Natural killer cell treated with Interleukin-12 subunit alpha and Interleukin-12 subunit beta and Interleukin-15 and Interleukin-18, amount 100 ng/mL, for 72 hours (primary cell): ENCODE measurements at regions not wholly inside any gene's neighbourhood (a gene's known extent, or its start where the extent isn't known, plus 50 kb on each side); places are given as distances from the start of the nearest gene placed in this dataset.

Experiments used
- ATAC-seq, 2 donors: fragments of 150-1000 bp; cut with Tn5 transposase in 1 of 2; sonication (Bioruptor Pico), chemical (Tn5 transposase) in 1 of 2; 2 replicates each; pipeline ENCODE4 v1.10.0; 2021
- DNase-seq: peaks from one replicate; pipeline ENCODE4 v3.0.0; 2022; ENCODE audit warnings: low spot score
- H3K27ac Mint-ChIP-seq, 2 donors: 1 replicate in 1 of 2; 2 replicates in 1 of 2; pipeline ENCODE4 v1.8.0; 2022; ENCODE audit warnings: mixed read lengths in 2 of 2, mild to moderate bottlenecking in 1 of 2, moderate library complexity in 1 of 2
- H3K27me3 Mint-ChIP-seq, 2 donors: 1 replicate in 1 of 2; 2 replicates in 1 of 2; pipeline ENCODE4 v1.8.0; 2022; ENCODE audit warnings: mixed read lengths in 2 of 2
- H3K36me3 Mint-ChIP-seq: one replicate; pipeline ENCODE4 v1.8.0; 2022; ENCODE audit warnings: mixed read lengths
- H3K4me1 Mint-ChIP-seq, 2 donors: 1 replicate in 1 of 2; 2 replicates in 1 of 2; pipeline ENCODE4 v1.8.0; 2022; ENCODE audit warnings: low read depth in 2 of 2, mixed read lengths in 2 of 2, mild to moderate bottlenecking in 1 of 2
- H3K4me3 Mint-ChIP-seq: one replicate; pipeline ENCODE4 v1.8.0; 2022; ENCODE audit warnings: mixed read lengths
- H3K9me3 Mint-ChIP-seq: 2 replicates; pipeline ENCODE4 v1.8.0; 2022; ENCODE audit warnings: mixed read lengths

DNA sequence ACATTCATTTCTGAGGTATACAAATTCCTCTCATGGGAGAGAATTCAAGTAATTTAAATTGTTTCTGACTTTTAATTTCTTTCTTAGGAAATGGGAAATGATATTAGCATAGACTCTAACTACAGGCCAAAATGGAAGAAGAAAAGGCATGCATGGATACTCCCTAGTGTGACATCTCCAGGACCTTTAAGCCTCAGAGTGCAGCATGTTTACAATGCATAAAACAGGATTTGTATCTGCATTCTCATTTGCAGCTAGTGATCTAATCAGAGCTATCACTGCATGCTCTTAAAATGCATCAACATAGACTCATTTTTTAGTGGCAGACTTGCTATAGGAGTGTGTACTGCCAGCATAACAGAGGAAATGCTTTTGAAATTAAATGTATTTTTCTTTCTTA lies 224.6 kb upstream of the GOT2 start:
- Mint-ChIP-seq H3K27ac (no peak overlapping the region), H3K4me3 (no peak overlapping the region), H3K4me1 (no peaks in the 10 kb centered on the region), H3K36me3 (no peaks in the 10 kb centered on the region), H3K27me3 (no peaks in the 10 kb centered on the region), H3K9me3 (no peaks in the 10 kb centered on the region)
- ATAC-seq (no peak), DNase-seq (no peak)

DNA sequence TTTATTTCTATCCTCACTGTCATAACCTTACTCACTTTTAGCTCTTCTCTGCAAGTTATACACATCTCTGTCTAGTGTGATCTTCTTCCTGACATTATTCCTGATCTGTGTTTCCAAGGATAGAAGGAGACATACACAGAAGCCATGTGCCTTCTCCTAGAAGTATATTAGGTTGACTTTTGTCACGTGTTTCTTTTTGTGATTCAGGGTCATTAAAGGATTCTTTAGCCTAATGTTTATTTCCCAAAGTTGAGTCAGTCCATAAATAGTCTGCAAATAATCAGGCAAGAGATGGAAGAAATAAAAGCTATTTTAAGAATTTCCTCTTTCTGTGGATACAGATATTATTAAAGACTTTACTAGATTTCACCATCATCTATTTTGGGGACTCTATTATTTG lies 214.1 kb upstream of the GOT2 start:
- H3K27me3 Mint-ChIP-seq, result peaks cover 0 to 2% of the 10 kb centered on the region in 2 donors
- no peaks in the 10 kb centered on the region for H3K36me3 Mint-ChIP-seq
- H3K9me3 Mint-ChIP-seq, result peaks cover 3% of the 10 kb centered on the region
- ATAC-seq (no peak), DNase-seq (no peak)
- no peak overlapping the region for H3K4me3 Mint-ChIP-seq
- H3K27ac Mint-ChIP-seq, result no peak overlapping the region
- H3K4me1 Mint-ChIP-seq, result no peaks in the 10 kb centered on the region

GRCh38 chr16:58940609-58941008 lies 206.5 kb upstream of the GOT2 start:
- DNase-seq, result no peak
- Mint-ChIP-seq H3K4me3 (no peak overlapping the region), H3K36me3 (no peaks in the 10 kb centered on the region), H3K9me3 (no peaks in the 10 kb centered on the region), H3K4me1 (peaks cover 0 to 9% of the 10 kb centered on the region in 2 donors), H3K27ac (no peak overlapping the region), H3K27me3 (no peaks in the 10 kb centered on the region)
- ATAC-seq, result no peak

- H3K4me1 Mint-ChIP-seq, result peaks cover 0 to 13% of the 10 kb centered on the region in 2 donors
- peaks cover 3% of the 10 kb centered on the region for H3K9me3 Mint-ChIP-seq
- no peaks in the 10 kb centered on the region for H3K27me3 Mint-ChIP-seq
- DNase-seq (no peak), ATAC-seq (no peak)
- H3K27ac Mint-ChIP-seq, result no peak overlapping the region
- H3K4me3 Mint-ChIP-seq, result no peak overlapping the region
- no peaks in the 10 kb centered on the region for H3K36me3 Mint-ChIP-seq
Measured at GRCh38 chr16:58938811-58939210, 204.7 kb upstream of the GOT2 start.

DNA sequence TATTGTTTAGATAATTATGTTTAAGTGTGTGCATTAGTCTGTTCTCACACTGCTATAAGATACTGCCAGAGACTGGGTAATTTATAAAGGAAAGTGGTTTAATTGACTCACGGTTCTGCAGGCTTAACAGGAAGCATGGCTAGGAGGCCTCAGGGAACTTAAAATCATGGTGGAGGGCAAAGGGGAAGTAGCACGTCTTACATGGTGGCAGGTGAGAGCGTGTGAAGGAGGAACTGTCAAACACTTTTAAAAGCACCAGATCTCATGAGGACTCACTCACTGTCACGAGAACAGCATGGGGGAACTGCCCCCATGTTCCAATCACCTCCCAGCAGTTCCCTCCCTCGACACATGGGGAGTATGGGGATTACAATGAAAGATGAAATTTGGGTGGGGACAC lies 203.5 kb upstream of the GOT2 start:
- Mint-ChIP-seq H3K27me3 (peaks cover 0 to 5% of the 10 kb centered on the region in 2 donors), H3K4me3 (no peak overlapping the region), H3K27ac (peak overlapping the region in 1 of 2 donors; percentile 41), H3K9me3 (peaks cover 6% of the 10 kb centered on the region), H3K36me3 (no peaks in the 10 kb centered on the region), H3K4me1 (peaks cover 0 to 13% of the 10 kb centered on the region in 2 donors)
- ATAC-seq (no peak), DNase-seq (no peak)

- Mint-ChIP-seq H3K36me3 (no peaks in the 10 kb centered on the region), H3K4me3 (no peak overlapping the region), H3K27me3 (peaks cover 0 to 6% of the 10 kb centered on the region in 2 donors), H3K4me1 (peaks cover 0 to 13% of the 10 kb centered on the region in 2 donors), H3K27ac (no peak overlapping the region), H3K9me3 (peaks cover 6% of the 10 kb centered on the region)
- no peak for ATAC-seq
- no peak for DNase-seq
Measured at GRCh38 chr16:58933186-58933585, 199.1 kb upstream of the GOT2 start.

DNA sequence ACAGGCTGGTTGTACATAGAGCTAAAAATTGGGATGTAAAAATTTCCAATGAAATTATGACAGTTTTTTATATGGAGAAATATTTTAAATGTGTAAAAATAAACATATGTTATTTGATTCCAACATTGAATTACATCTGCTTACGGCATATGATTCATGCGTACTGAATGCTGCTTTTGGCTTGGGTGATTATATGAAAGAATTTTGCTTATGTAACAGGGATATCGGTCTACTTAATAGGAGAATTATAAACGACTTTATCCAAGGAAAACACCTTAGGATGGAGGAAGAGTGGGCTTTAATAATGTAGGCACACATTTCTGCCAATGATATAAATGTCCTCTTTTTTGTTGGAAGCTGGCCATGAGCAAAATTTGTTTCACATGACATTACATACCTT lies 197.3 kb upstream of the GOT2 start:
- DNase-seq (no peak), ATAC-seq (no peak)
- peaks cover 0 to 6% of the 10 kb centered on the region in 2 donors for H3K27me3 Mint-ChIP-seq
- H3K27ac Mint-ChIP-seq, result no peak overlapping the region
- H3K4me1 Mint-ChIP-seq, result peaks cover 0 to 4% of the 10 kb centered on the region in 2 donors
- no peak overlapping the region for H3K4me3 Mint-ChIP-seq
- no peaks in the 10 kb centered on the region for H3K36me3 Mint-ChIP-seq
- H3K9me3 Mint-ChIP-seq, result peaks cover 6% of the 10 kb centered on the region

DNA sequence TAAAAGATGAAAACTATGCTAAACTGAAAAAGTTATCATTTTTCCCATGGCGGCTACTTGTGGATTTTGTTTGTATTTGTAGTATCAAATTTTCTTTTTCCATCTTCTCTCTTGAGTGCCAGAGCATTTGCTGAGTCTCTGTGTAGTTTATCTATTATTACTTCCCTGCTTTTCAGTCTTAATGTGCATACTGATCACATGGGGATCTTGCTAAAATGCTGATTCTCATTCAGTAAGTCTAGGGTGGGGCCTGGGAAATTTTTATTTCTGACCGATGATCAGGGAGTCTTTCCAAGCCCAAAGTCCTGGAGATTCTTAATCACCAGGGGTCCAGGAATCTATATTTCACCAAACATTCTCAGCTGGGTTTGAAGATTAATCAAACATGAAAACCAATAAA lies 189.0 kb upstream of the GOT2 start:
- Mint-ChIP-seq H3K4me3 (no peak overlapping the region), H3K4me1 (no peaks in the 10 kb centered on the region), H3K27me3 (no peaks in the 10 kb centered on the region), H3K36me3 (peaks cover 6% of the 10 kb centered on the region), H3K27ac (no peak overlapping the region), H3K9me3 (peaks cover 3% of the 10 kb centered on the region)
- DNase-seq (no peak), ATAC-seq (no peak)

DNA sequence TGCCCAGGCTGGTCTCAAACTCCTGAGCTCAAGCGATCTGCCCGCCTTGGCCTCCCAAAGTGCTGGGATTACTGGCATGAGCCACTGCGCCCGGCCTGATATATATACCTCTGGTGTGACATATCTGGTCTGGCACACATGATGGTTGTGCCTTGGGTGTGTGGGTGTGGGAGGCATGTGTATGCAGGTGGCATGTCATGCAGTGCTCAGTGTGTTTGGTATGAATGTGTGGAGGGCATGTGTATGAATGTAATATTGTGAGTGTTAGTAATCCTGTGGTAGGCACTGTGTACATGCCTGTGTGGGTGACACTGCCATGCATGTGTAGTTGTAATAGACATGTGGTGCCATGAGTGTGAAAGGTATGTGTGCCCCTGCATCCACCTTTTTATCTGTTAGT lies 179.3 kb upstream of the GOT2 start:
- Mint-ChIP-seq H3K27me3 (no peaks in the 10 kb centered on the region), H3K4me1 (no peaks in the 10 kb centered on the region), H3K4me3 (no peak overlapping the region), H3K36me3 (no peaks in the 10 kb centered on the region), H3K9me3 (peaks cover 11% of the 10 kb centered on the region), H3K27ac (no peak overlapping the region)
- ATAC-seq, result peak in 1 of 2 donors; percentile 59
- no peak for DNase-seq

GRCh38 chr16:58912571-58912970 lies 178.5 kb upstream of the GOT2 start:
- H3K4me3 Mint-ChIP-seq, result no peak overlapping the region
- no peak overlapping the region for H3K27ac Mint-ChIP-seq
- no peak for ATAC-seq
- peaks cover 9% of the 10 kb centered on the region for H3K9me3 Mint-ChIP-seq
- no peaks in the 10 kb centered on the region for H3K36me3 Mint-ChIP-seq
- H3K4me1 Mint-ChIP-seq, result no peaks in the 10 kb centered on the region
- DNase-seq, result no peak
- H3K27me3 Mint-ChIP-seq, result no peaks in the 10 kb centered on the region

- H3K27me3 Mint-ChIP-seq, result peaks cover 0 to 5% of the 10 kb centered on the region in 2 donors
- no peaks in the 10 kb centered on the region for H3K4me1 Mint-ChIP-seq
- no peak overlapping the region for H3K4me3 Mint-ChIP-seq
- DNase-seq (no peak), ATAC-seq (no peak)
- H3K9me3 Mint-ChIP-seq, result no peaks in the 10 kb centered on the region
- H3K27ac Mint-ChIP-seq, result no peak overlapping the region
- no peaks in the 10 kb centered on the region for H3K36me3 Mint-ChIP-seq
Measured at GRCh38 chr16:58906981-58907715, 173.0 kb upstream of the GOT2 start.

DNA sequence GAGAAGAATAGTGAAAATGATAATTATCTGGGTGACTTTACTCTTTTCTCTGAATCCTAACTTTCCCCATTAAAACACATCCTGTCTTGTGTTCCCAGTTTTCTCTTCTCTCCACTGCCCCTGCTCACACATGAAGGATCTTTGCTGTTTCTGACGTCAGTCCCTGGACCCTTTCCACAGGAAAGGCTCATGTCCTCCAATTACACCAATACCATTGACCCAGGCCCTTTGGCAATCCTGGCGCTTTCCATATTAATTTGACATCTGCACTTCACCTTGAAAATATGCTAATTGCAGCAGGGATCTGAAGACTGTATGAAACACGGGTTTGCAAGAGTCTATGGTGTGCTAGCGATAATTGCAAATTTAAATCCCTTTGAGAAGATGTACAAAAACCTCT lies 170.2 kb upstream of the GOT2 start:
- H3K4me1 Mint-ChIP-seq, result no peaks in the 10 kb centered on the region

DNA sequence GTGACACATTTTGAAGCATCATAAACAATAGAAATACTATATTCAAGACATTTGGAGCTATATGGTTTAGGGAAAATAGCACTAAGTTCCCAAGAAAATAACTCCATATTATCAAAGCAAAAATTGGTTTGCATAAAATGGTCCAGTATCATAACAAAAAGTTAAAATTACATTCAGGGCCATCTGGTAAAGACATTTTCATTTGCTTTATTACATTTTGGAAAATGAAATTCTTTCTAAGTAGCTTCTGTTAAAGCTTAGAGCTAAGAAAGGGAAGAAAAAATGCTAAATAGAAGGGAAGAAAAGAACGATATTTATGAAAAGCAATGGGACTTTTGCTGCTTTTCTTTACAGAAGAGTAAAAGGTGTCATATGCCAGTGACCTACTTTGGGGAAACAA lies 155.4 kb upstream of the GOT2 start:
- peaks cover 10% of the 10 kb centered on the region for H3K9me3 Mint-ChIP-seq
- ATAC-seq, result no peak
- H3K4me3 Mint-ChIP-seq, result no peak overlapping the region
- H3K27me3 Mint-ChIP-seq, result peaks cover 6 to 11% of the 10 kb centered on the region in 2 donors
- no peak for DNase-seq
- peaks cover 13% of the 10 kb centered on the region for H3K36me3 Mint-ChIP-seq
- no peak overlapping the region for H3K27ac Mint-ChIP-seq
- peaks cover 9 to 13% of the 10 kb centered on the region in 2 donors for H3K4me1 Mint-ChIP-seq

More for the DNA sequence above, 170.2 kb upstream of the GOT2 start:
- no peak for ATAC-seq
- Mint-ChIP-seq H3K36me3 (no peaks in the 10 kb centered on the region), H3K27ac (no peak overlapping the region), H3K4me3 (no peak overlapping the region), H3K9me3 (peaks cover 3% of the 10 kb centered on the region), H3K27me3 (peaks cover 4 to 13% of the 10 kb centered on the region in 2 donors)
- DNase-seq, result no peak

- DNase-seq, result no peak
- Mint-ChIP-seq H3K27me3 (peaks cover 8 to 11% of the 10 kb centered on the region in 2 donors), H3K4me1 (peaks cover 11 to 15% of the 10 kb centered on the region in 2 donors), H3K36me3 (no peaks in the 10 kb centered on the region), H3K4me3 (no peak overlapping the region), H3K9me3 (no peaks in the 10 kb centered on the region), H3K27ac (no peak overlapping the region)
- ATAC-seq, result peak in 1 of 2 donors; percentile 28
Measured at GRCh38 chr16:58885528-58886170, 151.5 kb upstream of the GOT2 start.
